Brain microvascular endothelial cell (primary cell): ENCODE measurements at regions not wholly inside any gene's neighbourhood (a gene's known extent, or its start where the extent isn't known, plus 50 kb on each side); places are given as distances from the start of the nearest gene placed in this dataset.
A peak's percentile ranks its signal among the peaks of the same experiment; 100 is the strongest.

ENCODE experiments used
- DNase-seq: peaks from one replicate; pipeline ENCODE4 v3.0.0-alpha.2; 2020
- H3K27ac ChIP-seq: fragments of 250-450 bp; sonication (Bioruptor Pico); 2 replicates; pipeline ENCODE4 v1.5.1; 2020; ENCODE audit warnings: mild to moderate bottlenecking, moderate library complexity
- H3K27me3 ChIP-seq: fragments of 250-450 bp; sonication (Bioruptor Pico); replicated peaks from 2 replicates; pipeline ENCODE4 v1.5.1; 2020; ENCODE audit warnings: mild to moderate bottlenecking
- H3K36me3 ChIP-seq: fragments of 250-450 bp; sonication (Bioruptor Pico); replicated peaks from 2 replicates; pipeline ENCODE4 v1.5.1; 2020; ENCODE audit warnings: mild to moderate bottlenecking
- H3K4me3 ChIP-seq: 2 replicates; pipeline ENCODE4 v1.5.1; 2011; ENCODE audit warnings: low read depth, mild to moderate bottlenecking, control low read depth, low read length, moderate library complexity
- CTCF ChIP-seq: IDR thresholded peaks from 2 replicates; pipeline ENCODE4 v1.5.1; 2011; ENCODE audit warnings: low read depth, mild to moderate bottlenecking, moderate library complexity, low read length, control low read depth, inconsistent platforms; ENCODE audit errors: missing control alignments
- in situ Hi-C: cut with HindIII; loops from 2 replicates; pipeline ENCODE4 v1.10.0; 2017; ENCODE audit warnings: low sequenced_read_pairs, low pct_ligation_motif_present

- Histone ChIP-seq H3K27ac (no peak overlapping the region), H3K27me3 (no peaks in the 10 kb centered on the region), H3K4me3 (no peak overlapping the region), H3K36me3 (no peaks in the 10 kb centered on the region)
- DNase-seq = no peak
- in situ Hi-C loops = no loop called here
- no peak for TF ChIP-seq CTCF
These were observed 147.3 kb upstream of the NABP1 start for GRCh38 chr2:191530618-191531017.

- no peak for DNase-seq
- Histone ChIP-seq H3K27me3 (no peaks in the 10 kb centered on the region), H3K27ac (no peak overlapping the region), H3K36me3 (no peaks in the 10 kb centered on the region), H3K4me3 (no peak overlapping the region)
- in situ Hi-C loops = no loop called here
- TF ChIP-seq CTCF = no peak
These were observed 144.2 kb upstream of the NABP1 start for GRCh38 chr2:191533693-191534180.

GRCh38 chr2:191537921-191538320 lies 140.0 kb upstream of the NABP1 start:
- Histone ChIP-seq H3K36me3 (no peaks in the 10 kb centered on the region), H3K27me3 (no peaks in the 10 kb centered on the region), H3K27ac (no peak overlapping the region), H3K4me3 (no peak overlapping the region)
- in situ Hi-C loops = no loop called here
- DNase-seq = no peak
- TF ChIP-seq CTCF = no peak

GRCh38 chr2:191538334-191538903 lies 139.5 kb upstream of the NABP1 start:
- Histone ChIP-seq H3K27ac (no peak overlapping the region), H3K27me3 (no peaks in the 10 kb centered on the region), H3K36me3 (no peaks in the 10 kb centered on the region), H3K4me3 (no peak overlapping the region)
- no peak for TF ChIP-seq CTCF
- in situ Hi-C loops = no loop called here
- DNase-seq = no peak

GRCh38 chr2:191539068-191539467 lies 138.9 kb upstream of the NABP1 start:
- TF ChIP-seq CTCF = peak; percentile 74
- DNase-seq = peak; percentile 24

GRCh38 chr2:191540681-191541080 lies 137.3 kb upstream of the NABP1 start:
- no peaks in the 10 kb centered on the region for H3K27me3 ChIP-seq
- in situ Hi-C loops = no loop called here
- no peaks in the 10 kb centered on the region for H3K36me3 ChIP-seq
- TF ChIP-seq CTCF = no peak
- no peak overlapping the region for H3K4me3 ChIP-seq
- no peak for DNase-seq
- H3K27ac ChIP-seq = no peak overlapping the region

More at GRCh38 chr2:191539068-191539467, 138.9 kb upstream of the NABP1 start:
- Histone ChIP-seq H3K27me3 (no peaks in the 10 kb centered on the region), H3K36me3 (no peaks in the 10 kb centered on the region), H3K4me3 (no peak overlapping the region), H3K27ac (no peak overlapping the region)
- in situ Hi-C loops = no loop called here
